Neural crest cell (in vitro differentiated cells): ENCODE measurements at regions not wholly inside any gene's neighbourhood (a gene's known extent, or its start where the extent isn't known, plus 50 kb on each side); places are given as distances from the start of the nearest gene placed in this dataset.

Experiments used
- DNase-seq: peaks from one replicate; pipeline ENCODE4 v3.0.0; 2021; ENCODE audit warnings: low read depth, mixed read lengths, low spot score
- H3K27ac Mint-ChIP-seq: one replicate; pipeline ENCODE4 v1.8.0; 2021; ENCODE audit warnings: mild to moderate bottlenecking, mixed read lengths; ENCODE audit not compliant: unreplicated experiment
- H3K27me3 Mint-ChIP-seq: 2 replicates; pipeline ENCODE4 v1.8.0; 2021; ENCODE audit warnings: low read depth, mild to moderate bottlenecking, mixed read lengths
- H3K36me3 Mint-ChIP-seq: 2 replicates; pipeline ENCODE4 v1.8.0; 2021; ENCODE audit warnings: low read depth, mild to moderate bottlenecking, mixed read lengths
- H3K4me1 Mint-ChIP-seq: 2 replicates; pipeline ENCODE4 v1.8.0; 2021; ENCODE audit warnings: mixed read lengths
- H3K4me3 Mint-ChIP-seq: one replicate; pipeline ENCODE4 v1.8.0; 2021; ENCODE audit warnings: mild to moderate bottlenecking, mixed read lengths
- H3K9me3 Mint-ChIP-seq: 2 replicates; pipeline ENCODE4 v1.8.0; 2021; ENCODE audit warnings: mixed read lengths
- CTCF ChIP-seq: fragments of 200-600 bp; sonication (generic); conservative IDR thresholded peaks from 2 replicates; pipeline ENCODE4 v1.5.0; 2021; ENCODE audit warnings: antibody characterized with exemption, mild to moderate bottlenecking

- H3K36me3 Mint-ChIP-seq = no peaks in the 10 kb centered on the region
- H3K4me1 Mint-ChIP-seq = peaks cover 10% of the 10 kb centered on the region
- H3K9me3 Mint-ChIP-seq = no peaks in the 10 kb centered on the region
- DNase-seq = no peak
- H3K4me3 Mint-ChIP-seq = no peak overlapping the region
- H3K27me3 Mint-ChIP-seq = no peaks in the 10 kb centered on the region
- no peak for TF ChIP-seq CTCF
- no peak overlapping the region for H3K27ac Mint-ChIP-seq
Observed at GRCh38 chr2:145288650-145289496, 769.0 kb upstream of the ZEB2 start.

GRCh38 chr2:145287736-145288135 is 767.8 kb upstream of the ZEB2 start:
- Mint-ChIP-seq H3K9me3 (no peaks in the 10 kb centered on the region), H3K27me3 (no peaks in the 10 kb centered on the region), H3K4me1 (peaks cover 10% of the 10 kb centered on the region), H3K4me3 (no peak overlapping the region), H3K36me3 (no peaks in the 10 kb centered on the region), H3K27ac (no peak overlapping the region)
- no peak for TF ChIP-seq CTCF
- DNase-seq = no peak

GRCh38 chr2:145286716-145287275 is 766.9 kb upstream of the ZEB2 start:
- no peak for DNase-seq
- no peaks in the 10 kb centered on the region for H3K27me3 Mint-ChIP-seq
- no peaks in the 10 kb centered on the region for H3K36me3 Mint-ChIP-seq
- H3K27ac Mint-ChIP-seq = no peak overlapping the region
- H3K4me1 Mint-ChIP-seq = peaks cover 10% of the 10 kb centered on the region
- H3K4me3 Mint-ChIP-seq = no peak overlapping the region
- no peaks in the 10 kb centered on the region for H3K9me3 Mint-ChIP-seq
- TF ChIP-seq CTCF = no peak

GRCh38 chr2:145284551-145284950 is 764.6 kb upstream of the ZEB2 start:
- no peaks in the 10 kb centered on the region for H3K36me3 Mint-ChIP-seq
- no peak overlapping the region for H3K27ac Mint-ChIP-seq
- DNase-seq = no peak
- H3K4me3 Mint-ChIP-seq = no peak overlapping the region
- H3K4me1 Mint-ChIP-seq = peaks cover 10% of the 10 kb centered on the region
- H3K9me3 Mint-ChIP-seq = peaks cover 9% of the 10 kb centered on the region
- H3K27me3 Mint-ChIP-seq = no peaks in the 10 kb centered on the region
- TF ChIP-seq CTCF = no peak

DNA sequence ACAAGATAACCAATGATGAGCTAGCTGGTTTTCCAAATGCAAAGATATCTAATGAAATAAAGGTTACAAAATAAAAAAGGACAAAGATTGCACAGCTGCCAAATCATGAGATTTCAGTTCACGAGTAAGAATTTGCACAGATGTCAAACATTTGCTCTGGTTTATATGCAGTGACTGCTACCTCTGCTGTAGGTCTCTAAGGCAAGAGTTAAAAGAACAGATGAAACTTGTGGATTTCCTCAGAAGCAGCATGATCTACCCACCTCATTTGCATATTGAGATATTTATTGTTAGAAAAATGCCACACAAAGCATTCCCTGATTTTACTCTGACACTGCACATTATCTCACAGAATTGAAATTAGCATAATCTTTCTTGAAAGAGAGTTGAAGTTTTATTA is 763.2 kb upstream of the ZEB2 start:
- H3K4me3 Mint-ChIP-seq = no peak overlapping the region
- no peak overlapping the region for H3K27ac Mint-ChIP-seq
- peaks cover 9% of the 10 kb centered on the region for H3K9me3 Mint-ChIP-seq
- H3K36me3 Mint-ChIP-seq = no peaks in the 10 kb centered on the region
- no peak for TF ChIP-seq CTCF
- H3K4me1 Mint-ChIP-seq = peaks cover 10% of the 10 kb centered on the region
- DNase-seq = no peak
- H3K27me3 Mint-ChIP-seq = no peaks in the 10 kb centered on the region
